NCI-H2081 (cell line): ENCODE measurements at regions not wholly inside any gene's neighbourhood (a gene's known extent, or its start where the extent isn't known, plus 50 kb on each side); places are given as distances from the start of the nearest gene placed in this dataset.

Experiments used
- DNase-seq, 2 experiments: peaks; one replicate each; lab custom pipeline; 2025; lab: John Stamatoyannopoulos, UW

GRCh38 chr10:125399289-125399688 is 238.9 kb upstream of the CTBP2 start:
- DNase-seq, result no peak

DNA sequence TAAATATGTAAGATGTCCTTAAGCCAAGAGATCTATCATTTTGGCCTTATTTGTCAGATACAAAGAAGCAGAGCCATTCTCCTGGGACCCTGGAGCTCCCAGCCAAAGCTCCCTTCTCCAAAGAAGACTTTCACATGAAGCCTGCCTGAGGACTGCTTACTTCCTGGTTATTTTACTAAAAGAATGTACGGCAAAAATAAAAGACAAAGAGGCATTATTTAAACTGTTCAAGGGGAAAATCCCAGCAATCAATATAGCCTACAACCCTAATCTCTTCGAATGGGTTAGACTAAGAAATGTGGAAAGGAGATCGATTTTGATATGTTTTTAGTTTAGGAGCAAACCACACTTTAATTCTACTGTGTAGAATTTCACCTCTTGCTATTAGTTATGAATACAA is 237.9 kb upstream of the CTBP2 start:
- no peak for DNase-seq

DNA sequence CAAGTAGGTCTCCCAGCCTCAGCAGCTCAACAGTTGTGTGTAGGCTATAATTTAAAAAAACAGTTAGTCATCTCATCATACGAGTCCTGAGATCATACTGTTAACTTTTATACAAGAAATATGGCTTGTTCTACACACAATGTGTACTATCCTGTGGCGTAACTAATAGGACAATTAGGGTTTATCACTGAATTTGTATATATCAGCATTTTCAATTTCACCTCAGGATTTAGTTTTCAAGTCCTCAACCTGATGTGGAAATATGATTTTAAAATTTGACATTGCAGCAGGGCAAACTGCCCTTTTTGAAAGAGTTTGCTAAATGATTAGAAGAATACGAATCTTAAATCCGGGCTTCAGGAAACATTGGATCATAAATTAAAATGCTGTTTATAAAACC is 237.2 kb upstream of the CTBP2 start:
- no peak for DNase-seq

GRCh38 chr10:125396676-125397075 is 236.3 kb upstream of the CTBP2 start:
- no peak for DNase-seq

DNA sequence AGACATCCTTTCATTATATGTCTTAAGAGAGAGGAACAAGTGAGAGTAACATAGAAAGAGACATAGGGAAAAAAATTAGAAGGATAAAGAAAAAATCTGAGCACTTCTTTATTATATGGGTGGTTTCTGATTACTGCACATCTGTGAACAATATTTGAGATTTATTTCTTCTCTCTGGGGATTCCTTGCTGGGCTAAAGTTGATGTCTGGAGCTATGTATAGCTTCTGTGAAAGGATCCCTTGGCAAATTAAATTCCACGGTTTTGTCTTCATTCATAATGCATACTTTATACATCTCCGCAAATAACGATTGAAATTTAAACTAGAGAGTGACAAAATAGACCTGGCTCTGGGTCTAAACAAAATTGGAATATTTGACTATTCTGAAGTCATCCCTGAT is 232.2 kb upstream of the CTBP2 start:
- no peak for DNase-seq

GRCh38 chr10:125392154-125392553 is 231.8 kb upstream of the CTBP2 start:
- no peak for DNase-seq

DNA sequence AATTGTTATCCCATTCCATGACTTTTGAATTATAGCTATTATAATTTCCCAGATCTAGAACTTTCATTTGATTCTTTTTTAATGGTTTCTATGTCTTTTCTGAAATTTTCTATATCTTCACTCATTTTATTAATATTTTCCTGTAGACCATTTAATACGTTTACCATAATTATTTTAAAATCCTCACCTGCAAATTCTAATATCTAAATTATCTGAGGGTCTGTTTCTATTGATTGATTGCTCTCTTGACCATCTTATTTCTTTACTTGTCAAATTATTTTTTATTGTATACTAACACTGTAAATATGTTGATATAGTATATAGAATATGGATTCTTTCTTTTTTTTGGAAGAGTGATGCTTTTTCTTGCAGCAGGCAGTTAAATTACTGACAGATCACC is 229.3 kb upstream of the CTBP2 start:
- no peak for DNase-seq

GRCh38 chr10:125379592-125379991 is 219.2 kb upstream of the CTBP2 start:
- DNase-seq, result no peak

- no peak for DNase-seq
Measured at GRCh38 chr10:125377368-125377767, 217.0 kb upstream of the CTBP2 start.

DNA sequence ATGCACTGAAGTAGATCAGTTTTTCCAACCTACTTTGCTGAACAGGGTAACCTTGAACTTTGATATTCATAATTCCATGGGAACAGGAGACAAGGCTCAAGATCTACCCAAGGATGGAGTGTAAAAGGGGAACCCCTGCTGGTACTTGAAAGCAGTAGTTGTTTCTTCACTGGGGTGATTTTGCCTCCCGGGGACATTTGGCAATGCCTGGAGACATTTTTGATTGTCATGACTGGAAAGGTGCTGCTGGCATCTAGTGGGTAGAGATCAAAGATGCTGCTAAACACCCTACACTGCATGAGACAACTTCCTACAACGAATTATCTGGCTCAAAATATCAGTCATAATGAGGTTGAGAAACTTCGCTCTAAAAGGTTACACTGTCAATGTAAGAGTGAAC is 214.8 kb upstream of the CTBP2 start:
- no peak for DNase-seq

GRCh38 chr10:125373546-125373945 is 213.2 kb upstream of the CTBP2 start:
- no peak for DNase-seq

DNA sequence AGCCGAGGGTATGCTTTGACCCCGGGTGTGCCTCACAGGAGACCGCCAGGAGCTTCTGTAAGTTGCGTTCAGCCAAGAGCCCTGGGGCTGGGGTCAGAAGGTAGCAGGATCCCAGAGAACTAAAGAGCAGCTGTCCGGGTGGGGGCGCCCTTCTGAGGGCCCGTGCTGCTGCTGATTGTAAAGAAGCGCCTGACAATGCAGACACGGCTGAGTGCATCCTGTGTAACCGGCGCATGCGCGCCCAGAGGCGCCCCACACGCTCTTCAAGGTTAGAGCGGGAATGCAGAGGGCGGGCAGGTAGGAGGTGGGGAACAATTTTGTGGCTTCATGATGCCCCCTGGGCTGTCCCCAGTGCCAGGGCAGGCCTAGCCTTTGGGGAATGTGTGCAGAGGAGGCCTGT is 210.2 kb upstream of the CTBP2 start:
- DNase-seq, result no peak

DNA sequence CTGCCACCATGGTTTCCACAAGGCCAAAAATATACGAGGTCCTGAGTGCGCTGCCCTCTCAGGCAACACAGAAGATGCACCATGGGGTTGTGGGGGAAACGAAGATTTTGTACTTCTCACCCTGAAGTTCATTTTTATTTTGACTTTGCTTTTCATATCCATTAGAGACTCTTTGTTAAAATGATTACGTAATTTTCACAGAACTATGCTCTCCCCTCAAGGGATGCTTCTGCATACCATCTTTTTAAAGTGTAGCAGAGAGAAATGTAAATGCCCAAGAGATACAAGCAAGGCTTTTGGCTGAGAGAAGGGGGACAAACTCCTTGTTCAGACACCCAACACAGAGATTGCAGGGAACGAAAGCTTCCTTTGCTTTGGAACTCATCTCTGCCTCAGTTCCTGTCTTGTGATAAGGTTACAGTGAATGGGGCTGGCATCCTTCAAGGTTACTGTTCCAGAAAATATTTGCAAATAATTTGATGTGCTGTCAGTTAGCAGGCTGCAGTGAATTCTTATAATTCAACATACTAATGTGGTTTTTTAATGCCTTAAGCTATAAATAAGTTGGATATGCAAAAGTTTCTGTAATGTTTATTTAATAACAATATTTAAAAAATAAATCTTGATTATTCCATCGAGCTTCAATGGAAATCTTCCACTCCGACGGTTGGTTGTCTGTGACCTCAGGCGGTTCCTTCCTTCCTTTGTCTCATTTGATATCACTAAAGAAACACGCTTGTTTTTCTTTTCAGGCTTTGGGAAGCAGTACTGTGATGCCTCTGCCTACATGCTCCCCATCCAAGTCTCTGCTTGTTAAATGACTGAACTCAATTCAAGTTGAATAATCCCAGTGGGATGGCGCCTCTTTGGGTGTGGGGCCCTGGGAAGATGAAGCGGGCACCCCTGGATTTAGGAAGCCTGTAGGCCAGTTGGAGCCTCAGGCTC is 209.3 kb upstream of the CTBP2 start:
- DNase-seq, result no peak

- no peak for DNase-seq
Measured at GRCh38 chr10:125368146-125368545, 207.8 kb upstream of the CTBP2 start.

DNA sequence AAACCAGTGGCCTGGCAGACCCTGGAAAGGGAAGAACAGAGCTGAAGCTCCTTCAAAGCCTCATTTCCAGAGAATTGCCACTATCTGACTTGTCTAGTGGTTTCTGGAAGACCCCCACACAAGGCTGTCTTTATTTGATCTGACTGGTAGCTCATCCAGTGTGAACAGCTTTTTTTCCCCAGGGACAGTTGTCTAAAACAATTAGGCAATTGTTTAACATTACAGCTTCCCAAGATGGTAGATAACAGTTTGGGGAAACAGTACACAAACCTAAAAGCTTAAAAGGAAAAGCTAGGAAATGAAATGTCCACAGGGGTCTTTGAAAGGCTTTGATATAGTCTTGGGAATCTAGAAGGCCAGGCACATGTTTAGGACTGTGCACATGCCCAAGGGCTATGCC is 203.4 kb upstream of the CTBP2 start:
- no peak for DNase-seq

GRCh38 chr10:125362950-125363349 is 202.6 kb upstream of the CTBP2 start:
- no peak for DNase-seq

DNA sequence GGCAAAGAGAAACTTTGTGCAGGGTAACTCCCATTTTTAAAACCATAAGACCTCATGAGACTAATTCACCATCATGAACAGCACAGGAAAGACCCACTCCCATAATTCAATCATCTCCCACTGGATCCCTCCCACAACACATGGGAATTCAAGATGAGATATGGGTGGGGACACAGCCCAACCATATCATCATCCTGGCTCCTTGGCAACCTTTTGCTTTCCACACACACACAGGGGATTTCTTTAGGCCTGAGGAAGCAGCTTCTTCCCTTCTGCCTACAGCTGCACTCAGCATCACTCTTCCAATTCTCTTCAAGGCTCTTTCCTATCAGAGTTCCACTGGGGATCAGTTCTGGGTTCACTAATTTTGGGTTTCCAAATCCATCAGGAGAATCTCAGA is 199.0 kb upstream of the CTBP2 start:
- no peak for DNase-seq

- no peak for DNase-seq
Measured at GRCh38 chr10:125355657-125356056, 195.3 kb upstream of the CTBP2 start.

- no peak for DNase-seq
Measured at GRCh38 chr10:125350519-125350918, 190.2 kb upstream of the CTBP2 start.

DNA sequence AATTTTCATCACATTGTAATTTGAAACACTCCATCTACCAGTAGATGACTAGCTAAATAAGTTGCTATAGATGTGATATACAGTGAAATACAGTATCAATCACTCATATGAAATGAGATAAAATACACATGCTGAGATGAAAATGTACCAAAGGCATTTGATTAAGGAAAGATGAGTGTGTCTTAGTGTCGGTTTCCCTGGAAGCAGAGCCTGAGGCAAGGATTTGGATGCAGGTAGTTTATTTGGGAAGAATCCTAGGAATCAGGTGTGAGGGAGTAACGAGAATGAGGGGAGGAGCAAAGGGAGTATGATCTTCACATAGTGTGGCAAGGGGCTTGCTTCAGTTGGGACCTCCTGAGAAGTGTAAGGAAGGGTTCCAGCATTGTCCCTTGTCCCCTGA is 188.2 kb upstream of the CTBP2 start:
- DNase-seq, result no peak

DNA sequence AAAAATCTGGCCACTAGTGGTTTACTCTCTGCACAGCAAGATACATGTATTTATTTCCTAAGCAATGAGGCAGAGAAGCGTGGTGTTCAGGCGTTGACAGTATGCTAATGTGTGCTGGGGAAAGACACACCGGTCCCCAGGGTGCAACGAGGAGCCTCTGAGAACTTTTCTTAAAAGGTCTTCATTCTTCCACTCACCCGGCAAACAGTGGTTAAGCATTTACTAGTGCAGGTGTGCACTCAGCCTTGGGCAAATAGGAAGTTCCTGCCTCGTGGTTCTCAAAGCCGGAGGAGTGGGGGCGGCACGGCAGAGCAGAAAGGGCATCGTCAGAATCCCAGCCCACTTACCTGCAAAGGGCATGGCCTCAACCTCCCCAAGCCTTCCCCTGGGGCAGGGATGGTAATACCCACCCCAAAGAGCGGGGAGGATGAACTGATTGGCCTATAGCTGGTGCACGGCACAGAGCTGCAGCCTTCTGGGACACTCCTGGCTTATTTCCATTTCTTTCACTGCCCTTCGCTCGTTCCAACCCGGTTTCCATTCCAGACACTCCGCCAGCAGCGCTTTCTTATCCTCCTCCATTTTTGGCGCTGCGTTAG is 184.3 kb upstream of the CTBP2 start:
- no peak for DNase-seq

DNA sequence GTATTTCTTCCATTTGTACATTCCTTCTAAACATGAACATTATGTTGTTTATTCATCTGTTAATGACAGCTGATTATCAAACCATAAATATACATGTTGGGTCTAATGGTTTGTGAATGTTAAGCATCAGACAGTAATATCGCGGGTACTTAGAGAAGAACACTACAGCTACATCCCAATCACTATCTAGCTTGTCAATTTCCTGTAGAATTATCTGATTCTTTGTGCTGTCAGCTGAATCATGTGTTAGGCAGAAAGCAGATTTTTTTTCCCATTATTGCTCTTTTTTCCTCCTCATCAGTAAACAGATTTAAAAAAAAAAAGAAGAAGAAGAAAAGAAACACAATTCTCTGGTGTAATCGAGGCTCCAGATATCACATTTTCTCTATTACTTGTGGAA is 183.6 kb upstream of the CTBP2 start:
- no peak for DNase-seq

DNA sequence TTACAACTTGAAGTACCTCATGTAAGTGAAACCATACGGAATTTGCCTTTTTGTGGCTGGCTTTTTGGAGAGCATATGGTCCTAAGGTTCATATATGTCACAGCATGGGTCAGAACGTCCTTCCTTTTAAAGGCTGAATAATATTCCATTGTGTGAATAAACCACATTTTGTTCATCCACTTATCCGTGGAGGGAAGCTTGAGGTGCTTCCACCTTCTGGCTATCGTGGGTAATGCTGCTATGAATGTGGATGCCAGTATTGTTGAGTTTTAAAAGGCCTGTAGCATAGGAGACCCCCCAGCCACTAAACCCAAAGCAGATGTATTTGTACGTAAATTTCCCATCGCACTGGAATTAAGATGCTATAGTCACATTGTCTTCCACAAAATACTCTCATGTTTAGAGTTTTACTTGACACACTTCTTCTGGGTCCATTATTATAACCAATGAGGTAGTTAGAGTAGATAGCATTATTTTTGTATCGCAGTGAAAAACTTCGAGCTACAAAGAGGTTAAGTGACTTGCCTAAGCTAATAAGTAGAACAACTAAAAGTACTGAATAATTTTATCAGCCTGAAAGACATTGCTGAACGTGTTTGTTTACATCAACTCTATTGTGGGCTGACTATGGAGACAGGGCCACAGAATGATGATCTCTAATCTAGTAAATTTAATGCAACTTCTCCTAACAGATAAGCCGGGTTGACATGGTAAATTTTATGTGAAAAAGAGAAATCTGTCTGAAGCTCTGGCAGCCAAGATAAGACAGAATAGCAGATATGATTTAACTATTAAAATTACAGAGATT is 183.0 kb upstream of the CTBP2 start:
- peak in 1 of 2 experiments; percentile 4 for DNase-seq
